GM18907 (cell line): ENCODE measurements at regions not wholly inside any gene's neighbourhood (a gene's known extent, or its start where the extent isn't known, plus 50 kb on each side); places are given as distances from the start of the nearest gene placed in this dataset.
"Not testable (repeated sequence)": the region's sequence is repeated elsewhere in the genome, so short reads cannot be mapped to it uniquely, and the experiment has no call there.

Experiments
- ATAC-seq: cut with Tn5 transposase; IDR thresholded peaks from one replicate; pipeline ENCODE4 v1.9.1; 2021; ENCODE audit warnings: mild to moderate bottlenecking, moderate library complexity; ENCODE audit not compliant: unreplicated experiment

GRCh38 chr4:31169846-31170245, 449.7 kb downstream of the PCDH7 start:
- ATAC-seq = no peak

- no peak for ATAC-seq
These were observed 451.2 kb downstream of the PCDH7 start for GRCh38 chr4:31171362-31171761.

- no peak for ATAC-seq
These were observed 455.2 kb downstream of the PCDH7 start for GRCh38 chr4:31175242-31175910.

- no peak for ATAC-seq
These were observed 463.1 kb downstream of the PCDH7 start for GRCh38 chr4:31183256-31183655.

GRCh38 chr4:31185014-31185585, 464.9 kb downstream of the PCDH7 start:
- ATAC-seq = no peak

GRCh38 chr4:31187979-31188378, 467.8 kb downstream of the PCDH7 start:
- ATAC-seq = no peak

- no peak for ATAC-seq
These were observed 469.8 kb downstream of the PCDH7 start for GRCh38 chr4:31189938-31190337.

GRCh38 chr4:31190671-31191070, 470.5 kb downstream of the PCDH7 start:
- no peak for ATAC-seq

- ATAC-seq = no peak
These were observed 472.2 kb downstream of the PCDH7 start for GRCh38 chr4:31192341-31192740.

- no peak for ATAC-seq
These were observed 473.4 kb downstream of the PCDH7 start for GRCh38 chr4:31193521-31193920.

- no peak for ATAC-seq
These were observed 474.7 kb downstream of the PCDH7 start for GRCh38 chr4:31194823-31195222.

- ATAC-seq = no peak
These were observed 479.5 kb downstream of the PCDH7 start for GRCh38 chr4:31199644-31200043.

- ATAC-seq = not testable (repeated sequence)
These were observed 481.9 kb downstream of the PCDH7 start for GRCh38 chr4:31202054-31202453.

GRCh38 chr4:31204874-31205273, 484.7 kb downstream of the PCDH7 start:
- ATAC-seq = no peak

- no peak for ATAC-seq
These were observed 500.8 kb downstream of the PCDH7 start for GRCh38 chr4:31220921-31221320.

- no peak for ATAC-seq
These were observed 507.9 kb downstream of the PCDH7 start for GRCh38 chr4:31228068-31228467.

GRCh38 chr4:31230594-31230993, 510.4 kb downstream of the PCDH7 start:
- no peak for ATAC-seq

GRCh38 chr4:31234494-31234893, 514.3 kb downstream of the PCDH7 start:
- peak; percentile 65 for ATAC-seq

- ATAC-seq = no peak
These were observed 514.7 kb downstream of the PCDH7 start for GRCh38 chr4:31234901-31235300.

GRCh38 chr4:31236020-31236638, 516.0 kb downstream of the PCDH7 start:
- no peak for ATAC-seq

GRCh38 chr4:31236639-31237173, 516.5 kb downstream of the PCDH7 start:
- no peak for ATAC-seq

- ATAC-seq = no peak
These were observed 517.1 kb downstream of the PCDH7 start for GRCh38 chr4:31237233-31237632.
